GM19372 (cell line): ENCODE measurements at regions not wholly inside any gene's neighbourhood (a gene's known extent, or its start where the extent isn't known, plus 50 kb on each side); places are given as distances from the start of the nearest gene placed in this dataset.
"Not testable (repeated sequence)": the region's sequence is repeated elsewhere in the genome, so short reads cannot be mapped to it uniquely, and the experiment has no call there.

ENCODE experiments used
- ATAC-seq: cut with Tn5 transposase; IDR thresholded peaks from one replicate; pipeline ENCODE4 v1.9.1; 2021; ENCODE audit warnings: mild to moderate bottlenecking, low read depth, moderate library complexity; ENCODE audit not compliant: unreplicated experiment

DNA sequence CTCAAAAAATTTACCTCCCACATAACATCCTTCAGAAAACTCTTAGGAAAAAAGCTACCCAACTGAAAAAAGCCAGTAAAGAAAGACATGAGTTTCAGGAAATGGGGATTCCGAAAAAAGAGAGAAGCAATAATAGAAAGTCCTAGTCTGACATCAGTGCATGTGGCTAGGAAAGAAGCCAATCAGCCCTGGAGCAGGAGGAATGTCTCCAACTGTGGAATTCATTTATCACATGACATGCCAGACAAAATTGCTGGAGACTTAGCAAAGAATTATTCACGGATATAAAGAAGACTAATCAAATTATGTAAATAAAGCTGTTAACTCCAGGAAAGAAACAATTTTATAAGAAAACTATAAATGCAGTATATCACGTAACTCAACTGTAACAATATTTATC, 258.9 kb upstream of the RARB start:
- no peak for ATAC-seq

DNA sequence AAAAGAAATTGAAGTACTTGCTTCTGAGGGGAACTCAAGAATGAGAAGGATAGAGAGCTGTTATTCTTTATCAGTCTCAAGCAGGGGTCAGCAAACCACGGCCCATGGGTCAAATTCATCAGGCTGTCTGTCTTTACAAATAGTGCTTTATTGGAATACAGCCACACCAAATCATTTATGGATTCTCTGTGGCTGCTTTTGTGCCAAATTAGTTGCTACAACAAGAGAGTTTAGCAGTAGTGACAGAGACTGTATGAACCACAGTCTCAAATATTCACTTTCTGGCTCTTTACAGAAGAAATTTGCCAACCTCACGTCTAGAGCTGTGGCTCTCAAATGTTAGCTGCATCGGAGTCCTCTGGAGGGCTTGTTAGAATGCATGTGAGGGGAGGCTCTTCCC, 258.0 kb upstream of the RARB start:
- ATAC-seq: no peak

DNA sequence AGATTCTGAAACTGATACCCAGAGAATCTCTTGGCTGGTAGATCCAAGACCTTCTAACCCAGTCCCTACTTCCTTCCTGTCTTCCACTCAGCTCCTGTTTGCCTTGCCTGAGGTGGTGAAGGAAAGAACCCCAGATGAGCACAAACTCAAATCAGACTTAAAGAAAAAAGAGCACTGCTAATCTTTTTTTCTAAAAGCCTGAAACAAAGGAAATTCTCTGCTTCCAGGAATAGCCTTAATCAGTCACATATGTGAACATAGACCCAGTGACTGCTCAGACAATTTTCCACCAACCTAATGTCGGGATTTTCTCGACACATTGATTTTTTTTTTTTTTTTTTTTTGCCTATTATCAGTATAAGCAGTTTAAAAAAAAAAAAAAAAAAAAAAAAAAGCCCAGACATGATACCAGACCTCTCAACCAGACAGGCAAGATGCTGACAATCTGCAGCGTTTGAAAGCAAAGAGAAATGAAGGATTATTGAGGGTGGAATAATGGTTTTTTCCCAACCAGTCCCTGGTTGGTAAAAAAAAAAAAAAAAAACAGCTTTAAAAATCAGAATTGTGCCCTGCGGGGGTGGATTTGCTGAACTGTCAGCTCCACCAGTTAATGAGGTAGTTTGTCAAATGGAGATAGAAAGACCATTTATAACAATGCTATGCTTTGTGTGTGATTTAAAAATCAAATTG, 256.8 kb upstream of the RARB start:
- no peak for ATAC-seq

DNA sequence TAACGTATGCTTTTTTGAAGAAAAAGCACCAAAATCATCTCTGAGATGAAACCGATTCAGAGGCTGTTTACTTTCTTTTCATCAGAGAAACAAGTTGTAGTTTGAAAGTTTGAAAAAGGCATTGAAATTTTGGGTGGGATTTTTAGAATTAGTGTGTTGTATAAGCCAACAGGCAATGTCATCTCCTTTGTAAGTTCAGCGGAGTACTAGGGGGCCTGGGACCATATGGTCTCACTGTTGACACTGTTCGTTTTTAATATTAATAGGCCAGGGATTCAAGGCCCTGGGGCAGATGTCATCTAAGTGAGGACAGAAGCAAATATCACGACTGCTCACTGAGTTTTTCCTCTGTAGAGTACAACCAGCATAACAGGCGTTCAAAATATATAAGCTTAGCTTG, 256.2 kb upstream of the RARB start:
- no peak for ATAC-seq

DNA sequence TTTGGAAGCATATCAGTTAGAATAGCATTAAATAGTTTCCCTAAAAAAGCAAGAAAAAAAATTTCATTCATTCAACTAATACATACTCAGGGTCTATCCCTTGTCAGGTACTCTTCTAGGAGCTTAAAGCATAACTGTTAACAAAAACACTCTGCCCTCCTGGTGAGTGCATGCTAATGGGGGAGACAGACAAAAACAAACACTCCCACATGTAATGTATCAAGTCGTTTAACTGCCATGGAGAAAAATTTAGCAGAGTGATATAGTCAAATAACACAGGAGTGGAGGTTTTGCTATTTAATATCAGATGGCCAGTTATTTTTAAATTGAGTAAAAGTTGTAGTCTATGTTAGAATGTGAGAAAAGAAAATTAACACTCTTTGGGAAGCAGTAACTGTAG, 254.5 kb upstream of the RARB start:
- no peak for ATAC-seq

DNA sequence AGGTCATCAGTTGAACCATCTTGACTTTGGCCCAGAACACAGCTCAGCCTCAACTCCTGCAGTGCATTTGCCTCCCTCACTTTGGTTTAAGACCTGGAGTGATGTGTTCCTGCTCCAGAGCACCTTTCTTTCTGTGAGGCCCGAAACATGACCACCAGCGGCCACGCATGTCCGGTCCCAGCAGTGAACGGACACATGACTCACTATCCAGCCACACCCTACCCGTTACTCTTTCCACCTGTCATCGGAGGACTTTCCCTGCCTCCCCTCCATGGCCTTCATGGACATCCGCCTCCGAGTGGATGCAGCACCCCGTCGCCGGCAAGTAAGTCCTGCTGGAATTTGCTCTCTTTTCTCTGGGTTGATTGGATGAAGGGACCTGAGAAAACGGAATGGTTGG, 253.8 kb upstream of the RARB start:
- ATAC-seq: no peak

- no peak for ATAC-seq
Measured at GRCh38 chr3:25177041-25177440, 251.0 kb upstream of the RARB start.

DNA sequence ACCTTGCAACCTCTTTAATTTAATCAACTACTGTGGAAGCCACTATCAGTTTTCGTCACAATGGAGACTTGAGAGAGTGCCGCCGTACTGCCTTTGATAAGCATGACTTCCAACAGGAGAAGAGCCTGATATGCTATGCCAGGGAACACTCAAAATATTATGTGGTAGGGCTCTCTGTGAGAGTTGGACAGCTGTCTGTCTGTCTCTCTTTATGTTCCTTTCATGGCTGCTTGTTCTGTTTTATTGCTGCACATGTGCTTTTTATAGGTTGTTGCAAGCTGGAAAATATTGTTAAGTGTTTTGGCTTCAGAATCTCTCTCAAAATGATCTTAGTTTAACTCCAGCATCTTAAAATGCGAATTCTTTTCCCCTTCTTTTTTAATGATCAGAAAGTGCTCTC, 249.4 kb upstream of the RARB start:
- ATAC-seq: no peak

DNA sequence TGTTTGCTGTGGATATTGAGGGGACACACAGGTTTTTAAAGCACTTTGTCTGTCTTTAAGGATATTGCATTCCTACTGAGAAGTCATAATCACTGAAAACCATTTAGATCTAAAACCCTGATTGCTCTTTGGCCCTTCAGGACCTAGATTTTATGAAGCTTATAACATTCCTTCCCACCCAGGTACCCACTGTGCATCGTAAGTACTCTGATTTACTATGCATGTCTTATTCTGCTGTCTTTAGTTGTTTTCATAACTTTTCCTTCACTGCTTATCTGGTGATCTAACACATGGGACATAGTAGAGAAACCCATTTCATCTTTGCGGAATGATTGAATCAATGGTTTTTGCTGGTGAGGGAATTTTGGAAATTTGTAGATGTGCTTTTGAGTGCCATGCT, 247.0 kb upstream of the RARB start:
- no peak for ATAC-seq

- ATAC-seq: no peak
Measured at GRCh38 chr3:25182794-25183193, 245.3 kb upstream of the RARB start.

DNA sequence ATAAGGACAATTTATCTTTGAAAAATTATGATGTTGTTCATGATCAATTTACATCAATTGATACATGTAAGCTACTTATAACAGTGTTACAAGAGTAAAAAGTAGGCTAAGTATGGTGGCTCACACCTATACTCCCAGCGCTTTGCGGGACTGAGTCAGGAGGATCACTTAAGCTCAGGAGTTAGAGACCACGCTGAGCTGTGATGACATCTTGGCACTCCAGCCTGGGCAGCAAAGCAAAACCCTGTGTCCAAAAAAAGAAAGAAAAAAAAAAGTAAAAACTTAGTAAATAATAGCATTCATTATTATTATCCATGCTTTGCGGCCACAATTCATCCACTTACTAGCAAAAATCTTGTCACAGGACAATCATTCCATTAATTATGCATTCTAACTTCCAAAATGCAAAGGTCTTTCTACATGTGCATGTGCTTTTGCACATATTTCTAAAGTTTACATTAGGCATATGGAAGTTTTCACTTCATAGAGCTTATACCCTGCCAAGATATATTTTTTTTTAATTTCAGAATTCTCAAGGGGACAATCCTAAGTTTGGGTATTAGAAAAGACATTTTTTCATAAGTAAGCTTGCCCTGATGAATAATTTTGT, 243.3 kb upstream of the RARB start:
- no peak for ATAC-seq

- ATAC-seq: no peak
Measured at GRCh38 chr3:25191673-25192072, 236.4 kb upstream of the RARB start.

- not testable (repeated sequence) for ATAC-seq
Measured at GRCh38 chr3:25199567-25199966, 228.5 kb upstream of the RARB start.

GRCh38 chr3:25212736-25213135, 215.3 kb upstream of the RARB start:
- no peak for ATAC-seq

- no peak for ATAC-seq
Measured at GRCh38 chr3:25214034-25214433, 214.0 kb upstream of the RARB start.

GRCh38 chr3:25218362-25218761, 209.7 kb upstream of the RARB start:
- ATAC-seq: no peak

GRCh38 chr3:25226747-25227146, 201.3 kb upstream of the RARB start:
- no peak for ATAC-seq

- ATAC-seq: no peak
Measured at GRCh38 chr3:25229586-25229985, 198.5 kb upstream of the RARB start.

DNA sequence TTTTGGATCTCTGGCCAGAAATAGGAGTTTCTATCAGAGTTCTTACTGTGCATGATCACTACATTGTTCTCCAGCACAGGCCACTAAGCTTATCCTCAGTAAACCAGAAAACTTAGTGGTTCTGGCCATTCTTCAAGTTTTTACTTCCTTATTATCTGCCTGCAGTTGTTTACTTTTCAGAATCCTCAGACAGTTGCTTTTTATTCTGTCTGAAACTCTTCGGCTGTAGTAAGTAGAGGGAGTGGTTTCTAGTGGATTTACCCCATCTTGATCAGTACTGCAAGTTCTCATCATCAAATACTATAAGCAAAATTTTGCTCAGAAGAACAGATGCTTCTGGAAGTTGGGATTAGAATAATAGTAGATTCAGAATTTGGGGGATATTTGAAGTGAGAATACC, 193.0 kb upstream of the RARB start:
- ATAC-seq: no peak

- no peak for ATAC-seq
Measured at GRCh38 chr3:25235466-25235865, 192.6 kb upstream of the RARB start.

GRCh38 chr3:25237602-25238001, 190.5 kb upstream of the RARB start:
- ATAC-seq: no peak

- no peak for ATAC-seq
Measured at GRCh38 chr3:25239042-25239441, 189.0 kb upstream of the RARB start.

DNA sequence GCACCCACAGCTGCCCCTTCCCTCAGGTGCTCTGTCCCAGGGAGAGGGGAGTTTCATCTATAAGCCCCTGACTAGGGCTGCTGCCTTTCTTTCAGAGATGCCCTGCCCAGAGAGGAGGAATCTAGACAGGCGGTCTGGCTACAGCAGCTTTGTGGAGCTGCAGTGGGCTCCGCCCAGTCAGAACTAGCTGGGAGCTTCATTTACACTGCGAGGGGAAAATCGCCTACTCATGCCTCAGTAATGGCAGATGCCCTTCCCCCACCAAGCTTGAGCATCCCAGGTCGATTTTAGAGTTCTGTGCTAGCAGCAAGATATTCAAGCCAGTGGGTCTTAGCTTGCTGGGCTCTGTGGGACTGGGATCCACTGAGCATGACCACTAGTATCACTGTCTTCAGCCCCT, 181.2 kb upstream of the RARB start:
- no peak for ATAC-seq
